Uterus (tissue), 2 donors: ENCODE measurements at regions not wholly inside any gene's neighbourhood (a gene's known extent, or its start where the extent isn't known, plus 50 kb on each side); places are given as distances from the start of the nearest gene placed in this dataset.
"Not testable (repeated sequence)": the region's sequence is repeated elsewhere in the genome, so short reads cannot be mapped to it uniquely, and the experiment has no call there.

Experiments
- POLR2A ChIP-seq, 2 donors: fragments of 450-650 bp; IDR thresholded peaks; one replicate each; pipeline ENCODE4 v1.6.1; 2016; ENCODE audit warnings: antibody characterized with exemption in 2 of 2, mild to moderate bottlenecking in 1 of 2, moderate library complexity in 1 of 2
- TF ChIP-seq, protein P1 (sequence below), 4 experiments: fragments of 200-600 bp in 2 of 4; fragments of 450-650 bp in 2 of 4; sonication (generic) in 2 of 4; IDR thresholded peaks; one replicate each; pipeline ENCODE4 v1.5.1; 2016 to 2019; ENCODE audit warnings: antibody characterized with exemption in 4 of 4, mild to moderate bottlenecking in 2 of 4, moderate library complexity in 1 of 4

DNA sequence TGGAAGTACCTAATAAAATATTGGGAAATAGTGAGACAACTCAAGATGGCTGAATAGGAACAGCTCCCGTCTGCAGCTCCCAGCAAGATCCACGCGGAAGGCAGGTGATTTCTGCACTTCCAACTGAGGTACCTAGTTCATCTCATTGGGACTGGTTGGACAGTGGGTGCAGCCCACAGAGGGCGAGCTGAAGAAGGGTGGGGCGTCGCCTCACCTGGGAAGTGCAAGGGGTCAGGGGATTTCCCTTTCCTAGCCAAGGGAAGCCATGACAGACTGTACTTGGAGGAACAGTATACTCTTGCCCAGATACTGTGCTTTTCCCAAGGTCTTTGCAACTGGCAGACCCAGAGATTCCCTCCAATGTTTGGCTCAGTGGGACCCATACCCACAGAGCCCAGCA is 172.8 kb downstream of the CRPPA start:
- TF ChIP-seq, protein P1, sequence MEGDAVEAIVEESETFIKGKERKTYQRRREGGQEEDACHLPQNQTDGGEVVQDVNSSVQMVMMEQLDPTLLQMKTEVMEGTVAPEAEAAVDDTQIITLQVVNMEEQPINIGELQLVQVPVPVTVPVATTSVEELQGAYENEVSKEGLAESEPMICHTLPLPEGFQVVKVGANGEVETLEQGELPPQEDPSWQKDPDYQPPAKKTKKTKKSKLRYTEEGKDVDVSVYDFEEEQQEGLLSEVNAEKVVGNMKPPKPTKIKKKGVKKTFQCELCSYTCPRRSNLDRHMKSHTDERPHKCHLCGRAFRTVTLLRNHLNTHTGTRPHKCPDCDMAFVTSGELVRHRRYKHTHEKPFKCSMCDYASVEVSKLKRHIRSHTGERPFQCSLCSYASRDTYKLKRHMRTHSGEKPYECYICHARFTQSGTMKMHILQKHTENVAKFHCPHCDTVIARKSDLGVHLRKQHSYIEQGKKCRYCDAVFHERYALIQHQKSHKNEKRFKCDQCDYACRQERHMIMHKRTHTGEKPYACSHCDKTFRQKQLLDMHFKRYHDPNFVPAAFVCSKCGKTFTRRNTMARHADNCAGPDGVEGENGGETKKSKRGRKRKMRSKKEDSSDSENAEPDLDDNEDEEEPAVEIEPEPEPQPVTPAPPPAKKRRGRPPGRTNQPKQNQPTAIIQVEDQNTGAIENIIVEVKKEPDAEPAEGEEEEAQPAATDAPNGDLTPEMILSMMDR (IDR thresholded peaks at IDR 0.05) = not testable (repeated sequence)
- not testable (repeated sequence) for TF ChIP-seq POLR2A (IDR thresholded peaks at IDR 0.05)
